Neuronal stem cell (in vitro differentiated cells): ENCODE measurements at regions not wholly inside any gene's neighbourhood (a gene's known extent, or its start where the extent isn't known, plus 50 kb on each side); places are given as distances from the start of the nearest gene placed in this dataset.
A peak's percentile ranks its signal among the peaks of the same experiment; 100 is the strongest.

Experiments used
- DNase-seq: peaks from one replicate; pipeline ENCODE4 v3.0.0-alpha.2; 2013; ENCODE audit warnings: low spot score
- H2AFZ ChIP-seq: one replicate; pipeline ENCODE4 v1.6.1; 2013; ENCODE audit warnings: mild to moderate bottlenecking, low read length, inconsistent platforms
- H2AK5ac ChIP-seq: 2 replicates; pipeline ENCODE4 v1.6.1; 2013; ENCODE audit warnings: low read depth, mild to moderate bottlenecking, inconsistent platforms, low read length, moderate library complexity, mixed read lengths
- H2BK120ac ChIP-seq: 2 replicates; pipeline ENCODE4 v1.6.1; 2013; ENCODE audit warnings: low read depth, mild to moderate bottlenecking, inconsistent platforms, low read length, moderate library complexity, mixed read lengths
- H2BK12ac ChIP-seq: one replicate; pipeline ENCODE4 v1.6.1; 2013; ENCODE audit warnings: low read length, inconsistent platforms
- H2BK15ac ChIP-seq: 2 replicates; pipeline ENCODE4 v1.6.1; 2013; ENCODE audit warnings: mild to moderate bottlenecking, low read length, inconsistent platforms, mixed read lengths
- H2BK5ac ChIP-seq: one replicate; pipeline ENCODE4 v1.6.1; 2013; ENCODE audit warnings: inconsistent platforms, mild to moderate bottlenecking, low read length, moderate library complexity
- H3K14ac ChIP-seq: one replicate; pipeline ENCODE4 v1.6.1; 2013; ENCODE audit warnings: low read length, inconsistent platforms
- H3K18ac ChIP-seq: 2 replicates; pipeline ENCODE4 v1.6.1; 2013; ENCODE audit warnings: low read length, inconsistent platforms
- H3K23ac ChIP-seq: 2 replicates; pipeline ENCODE4 v1.6.1; 2013; ENCODE audit warnings: low read depth, mild to moderate bottlenecking, mixed read lengths, low read length, inconsistent platforms; ENCODE audit not compliant: poor library complexity
- H3K27ac ChIP-seq: replicated peaks from 3 replicates; pipeline ENCODE4 v1.5.1; 2013; ENCODE audit warnings: low read length, inconsistent platforms
- H3K27me3 ChIP-seq, 3 experiments: 2 replicates each; pipeline ENCODE4 v1.6.1; 2013; ENCODE audit warnings: low read length in 3 of 3, mild to moderate bottlenecking in 2 of 3, inconsistent platforms in 1 of 3, low read depth in 1 of 3, mixed read lengths in 1 of 3, moderate library complexity in 1 of 3; ENCODE audit not compliant: control insufficient read depth in 3 of 3, insufficient read depth in 3 of 3
- H3K36me3 ChIP-seq, 2 donors: replicated peaks in 1 of 2; 2 replicates each; pipeline ENCODE4 v1.6.1; 2013; ENCODE audit warnings: low read length in 2 of 2; ENCODE audit not compliant: control insufficient read depth in 2 of 2, insufficient read depth in 2 of 2
- H3K4ac ChIP-seq: 2 replicates; pipeline ENCODE4 v1.6.1; 2013; ENCODE audit warnings: inconsistent platforms, mild to moderate bottlenecking, low read length, moderate library complexity
- H3K4me1 ChIP-seq, 2 donors: 1 replicate in 1 of 2; 2 replicates in 1 of 2; pipeline ENCODE4 v1.6.1; 2013; ENCODE audit warnings: low read length in 2 of 2, low read depth in 1 of 2; ENCODE audit not compliant: control insufficient read depth in 2 of 2, insufficient read depth in 1 of 2
- H3K4me2 ChIP-seq: one replicate; pipeline ENCODE4 v1.6.1; 2013; ENCODE audit warnings: mild to moderate bottlenecking, low read length, inconsistent platforms; ENCODE audit not compliant: insufficient read depth, poor library complexity, severe bottlenecking
- H3K4me3 ChIP-seq, 2 donors: 2 replicates each; pipeline ENCODE4 v1.5.1; 2013; ENCODE audit warnings: low read length in 2 of 2, mild to moderate bottlenecking in 2 of 2, inconsistent platforms in 1 of 2, moderate library complexity in 1 of 2
- H3K79me1 ChIP-seq: one replicate; pipeline ENCODE4 v1.6.1; 2013; ENCODE audit warnings: low read depth, mild to moderate bottlenecking, inconsistent platforms, low read length, moderate library complexity
- H3K9ac ChIP-seq: one replicate; pipeline ENCODE4 v1.6.1; 2013; ENCODE audit warnings: mild to moderate bottlenecking, low read depth, low read length, inconsistent platforms; ENCODE audit not compliant: poor library complexity
- H3K9me3 ChIP-seq, 2 donors: replicated peaks in 1 of 2; 2 replicates each; pipeline versions ENCODE3 to v1.6.1; 2013; ENCODE audit warnings: low read length in 2 of 2, mild to moderate bottlenecking in 2 of 2, inconsistent platforms in 1 of 2, low read depth in 1 of 2, mixed read lengths in 1 of 2, moderate library complexity in 1 of 2; ENCODE audit not compliant: control insufficient read depth in 2 of 2, insufficient read depth in 1 of 2
- H4K8ac ChIP-seq: one replicate; pipeline ENCODE4 v1.6.1; 2013; ENCODE audit warnings: low read depth, mild to moderate bottlenecking, inconsistent platforms, low read length, moderate library complexity
- H4K91ac ChIP-seq: one replicate; pipeline ENCODE4 v1.6.1; 2013; ENCODE audit warnings: low read length, low read depth, mild to moderate bottlenecking, inconsistent platforms; ENCODE audit not compliant: poor library complexity
- WGBS, 2 donors: extraction: QIAGEN DNeasy Blood & Tissue Kit; methylation state at CpG; one replicate each; pipeline ENCODE4 v1.1.7; 2013; ENCODE audit warnings: missing lambda C conversion rate in 2 of 2, mixed read lengths in 1 of 2; ENCODE audit not compliant: insufficient read length in 2 of 2, insufficient replicate concordance in 1 of 2; ENCODE audit errors: extremely low coverage in 2 of 2; 5-methylcytosine and 5-hydroxymethylcytosine counted together

DNA sequence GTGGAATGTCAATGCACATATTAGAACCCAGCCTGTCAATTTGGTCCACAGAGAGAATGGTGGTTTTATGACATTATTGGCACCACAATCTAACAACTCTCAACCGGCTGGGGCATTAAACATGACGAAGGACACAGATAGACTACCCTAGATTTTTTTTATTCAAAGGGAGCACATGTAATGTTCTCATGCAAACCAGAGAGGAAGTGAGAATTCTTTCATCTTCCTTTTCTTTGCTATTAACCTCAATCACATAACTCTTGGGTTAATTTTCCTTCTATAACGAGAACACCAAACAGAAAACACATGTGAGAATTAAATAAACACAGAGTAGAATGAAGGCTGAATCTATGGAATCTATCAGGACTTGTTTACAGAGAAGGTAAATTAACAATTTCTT lies 94.9 kb upstream of the TNC start:
- Histone ChIP-seq H3K9ac (no peak overlapping the region), H3K4ac (no peak overlapping the region), H2BK5ac (no peak overlapping the region), H4K8ac (no peak overlapping the region), H2BK120ac (no peak overlapping the region), H2BK15ac (no peak overlapping the region), H4K91ac (no peak overlapping the region), H2BK12ac (no peak overlapping the region), H2AK5ac (no peak overlapping the region), H2AFZ (peak overlapping the region; percentile 11), H3K27ac (no peak overlapping the region), H3K36me3 (no peaks in the 10 kb centered on the region), H3K18ac (no peak overlapping the region), H3K4me1 (peaks cover 4 to 8% of the 10 kb centered on the region in 2 donors), H3K79me1 (no peaks in the 10 kb centered on the region), H3K23ac (no peak overlapping the region), H3K4me2 (no peak overlapping the region), H3K14ac (no peak overlapping the region), H3K4me3 (no peak overlapping the region), H3K27me3 (no peaks in the 10 kb centered on the region), H3K9me3 (no peaks in the 10 kb centered on the region)
- WGBS, 2 donors, result no CpG with 5 or more reads among the region's 3 CpGs
- no peak for DNase-seq

DNA sequence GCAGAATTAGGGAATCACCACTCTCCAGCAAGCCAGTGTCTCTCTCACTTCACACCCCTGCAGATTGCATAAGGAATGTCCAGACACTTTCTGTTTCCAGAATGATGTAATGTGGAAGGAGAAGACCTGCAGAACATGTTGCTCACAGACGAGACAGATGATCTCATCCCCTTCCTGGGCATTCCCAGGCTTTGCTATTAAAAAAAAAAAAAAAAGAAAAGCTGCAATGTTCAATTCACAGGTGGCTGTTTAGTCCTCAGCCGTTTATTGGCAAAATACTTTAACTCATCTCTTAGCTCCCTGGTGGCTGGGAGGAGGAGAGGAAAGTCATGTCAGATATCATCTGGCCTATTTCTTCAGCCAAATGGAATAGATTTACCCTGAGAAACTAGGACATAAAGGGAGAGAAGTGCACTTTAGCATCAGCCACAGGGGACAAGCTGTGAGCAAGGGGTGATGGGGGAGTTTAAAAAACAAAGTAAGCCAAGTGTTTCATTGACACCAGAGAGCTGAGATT lies 95.9 kb upstream of the TNC start:
- WGBS, 2 donors, result no CpG with 5 or more reads among the region's 2 CpGs
- H3K4me1 ChIP-seq, result peaks cover 4 to 8% of the 10 kb centered on the region in 2 donors
- no peak overlapping the region for H4K8ac ChIP-seq

DNA sequence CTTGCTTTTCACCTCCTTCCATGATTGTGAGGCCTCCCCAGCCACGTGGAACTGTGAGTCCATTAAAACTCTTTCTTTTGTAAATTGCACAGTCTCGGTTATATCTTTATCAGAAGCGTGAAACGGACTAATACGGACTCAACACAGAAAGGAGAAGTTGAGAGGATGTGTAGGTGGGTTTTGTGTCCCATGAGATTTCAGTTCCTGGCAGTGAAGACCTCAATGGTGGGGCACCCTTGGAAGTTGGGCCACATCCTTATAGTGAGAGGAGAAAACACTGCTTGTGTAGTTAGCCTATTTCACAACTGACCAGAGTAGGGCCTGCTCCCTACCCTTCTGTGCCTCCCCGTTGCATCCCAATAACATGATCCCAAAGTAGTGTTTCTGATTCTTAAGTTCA lies 98.9 kb upstream of the TNC start:
- no peak overlapping the region for H3K4me2 ChIP-seq

More for the DNA sequence above, 95.9 kb upstream of the TNC start:
- no peak overlapping the region for H3K23ac ChIP-seq
- H2AK5ac ChIP-seq, result no peak overlapping the region
- no peak overlapping the region for H2BK12ac ChIP-seq
- no peaks in the 10 kb centered on the region for H3K9me3 ChIP-seq
- H2BK120ac ChIP-seq, result no peak overlapping the region
- H3K79me1 ChIP-seq, result no peaks in the 10 kb centered on the region
- no peak overlapping the region for H3K27ac ChIP-seq
- H3K4ac ChIP-seq, result no peak overlapping the region
- H3K27me3 ChIP-seq, result no peaks in the 10 kb centered on the region
- H2AFZ ChIP-seq, result no peak overlapping the region
- no peaks in the 10 kb centered on the region for H3K36me3 ChIP-seq
- no peak overlapping the region for H2BK15ac ChIP-seq
- no peak for DNase-seq
- no peak overlapping the region for H3K18ac ChIP-seq
- no peak overlapping the region for H3K9ac ChIP-seq
- no peak overlapping the region for H3K4me2 ChIP-seq
- H4K91ac ChIP-seq, result no peak overlapping the region
- H3K4me3 ChIP-seq, result no peak overlapping the region
- H2BK5ac ChIP-seq, result no peak overlapping the region
- no peak overlapping the region for H3K14ac ChIP-seq

DNA sequence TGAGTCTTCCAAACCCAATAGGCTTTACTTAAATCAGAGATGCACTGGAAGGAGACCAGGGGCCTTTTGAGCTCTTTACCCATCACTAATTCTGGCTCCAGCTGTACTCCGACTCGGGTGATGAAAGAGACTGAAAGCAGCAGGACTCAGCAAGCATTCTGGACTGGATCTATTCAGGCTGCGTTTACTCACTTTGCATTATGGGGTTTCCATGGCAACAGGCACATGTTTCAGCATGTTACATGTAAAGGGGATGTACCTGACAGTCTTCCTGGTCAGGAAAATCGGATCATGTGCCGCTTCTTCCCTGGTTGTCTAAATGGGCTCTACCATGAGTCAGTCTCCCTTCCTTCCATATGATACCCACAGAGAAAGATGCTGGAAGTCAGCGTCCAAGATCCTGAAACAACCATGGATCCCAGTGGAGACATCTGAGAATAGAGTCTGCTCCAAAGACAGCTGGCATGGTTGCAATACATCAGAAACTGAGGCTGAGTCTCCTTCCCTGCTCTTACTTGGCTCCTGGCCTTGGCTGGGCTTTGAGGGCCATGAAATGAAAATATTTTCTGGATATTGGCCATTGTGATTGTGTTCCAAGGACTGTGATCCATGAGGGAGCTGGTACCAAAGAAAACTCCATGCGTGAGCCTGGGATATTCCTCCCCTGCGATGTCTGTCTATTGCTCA lies 102.5 kb upstream of the TNC start:
- H2BK12ac ChIP-seq, result no peak overlapping the region
- H2BK15ac ChIP-seq, result no peak overlapping the region
- no peak for DNase-seq
- no peak overlapping the region for H3K4ac ChIP-seq
- no peak overlapping the region for H3K27ac ChIP-seq
- no peak overlapping the region for H3K18ac ChIP-seq
- no peak overlapping the region for H2AK5ac ChIP-seq
- H3K23ac ChIP-seq, result no peak overlapping the region
- no peak overlapping the region for H3K14ac ChIP-seq
- H3K4me1 ChIP-seq, result peaks cover 6 to 11% of the 10 kb centered on the region in 2 donors
- no peak overlapping the region for H4K8ac ChIP-seq
- H3K79me1 ChIP-seq, result no peaks in the 10 kb centered on the region
- no peaks in the 10 kb centered on the region for H3K9me3 ChIP-seq
- H2BK5ac ChIP-seq, result no peak overlapping the region
- no peaks in the 10 kb centered on the region for H3K36me3 ChIP-seq
- no peak overlapping the region for H3K4me2 ChIP-seq
- WGBS, 2 donors, result no CpG with 5 or more reads among the region's 8 CpGs
- peak overlapping the region; percentile 43 for H2AFZ ChIP-seq
- no peak overlapping the region for H3K4me3 ChIP-seq
- no peaks in the 10 kb centered on the region for H3K27me3 ChIP-seq
- no peak overlapping the region for H3K9ac ChIP-seq
- no peak overlapping the region for H2BK120ac ChIP-seq
- H4K91ac ChIP-seq, result no peak overlapping the region

More for the DNA sequence above, 98.9 kb upstream of the TNC start:
- H3K18ac ChIP-seq, result no peak overlapping the region
- no peak overlapping the region for H3K9ac ChIP-seq
- no peak overlapping the region for H2AFZ ChIP-seq
- no peak overlapping the region for H3K14ac ChIP-seq
- H2AK5ac ChIP-seq, result no peak overlapping the region
- H4K8ac ChIP-seq, result no peak overlapping the region
- no peak overlapping the region for H3K4me3 ChIP-seq
- no peak overlapping the region for H3K23ac ChIP-seq
- no peak overlapping the region for H2BK120ac ChIP-seq
- no peak overlapping the region for H2BK5ac ChIP-seq
- H3K4ac ChIP-seq, result no peak overlapping the region
- no peak overlapping the region for H2BK12ac ChIP-seq
- H3K4me1 ChIP-seq, result peaks cover 8 to 14% of the 10 kb centered on the region in 2 donors
- H3K27ac ChIP-seq, result no peak overlapping the region
- H3K9me3 ChIP-seq, result no peaks in the 10 kb centered on the region
- H3K36me3 ChIP-seq, result no peaks in the 10 kb centered on the region
- no peaks in the 10 kb centered on the region for H3K79me1 ChIP-seq
- no CpG with 5 or more reads among the region's 6 CpGs for WGBS, 2 donors
- no peak overlapping the region for H2BK15ac ChIP-seq
- H4K91ac ChIP-seq, result no peak overlapping the region
- H3K27me3 ChIP-seq, result no peaks in the 10 kb centered on the region
- no peak for DNase-seq
